ENCODE measurements at regions not wholly inside any gene's neighbourhood (a gene's known extent, or its start where the extent isn't known, plus 50 kb on each side); places are given as distances from the start of the nearest gene placed in this dataset.

DNA sequence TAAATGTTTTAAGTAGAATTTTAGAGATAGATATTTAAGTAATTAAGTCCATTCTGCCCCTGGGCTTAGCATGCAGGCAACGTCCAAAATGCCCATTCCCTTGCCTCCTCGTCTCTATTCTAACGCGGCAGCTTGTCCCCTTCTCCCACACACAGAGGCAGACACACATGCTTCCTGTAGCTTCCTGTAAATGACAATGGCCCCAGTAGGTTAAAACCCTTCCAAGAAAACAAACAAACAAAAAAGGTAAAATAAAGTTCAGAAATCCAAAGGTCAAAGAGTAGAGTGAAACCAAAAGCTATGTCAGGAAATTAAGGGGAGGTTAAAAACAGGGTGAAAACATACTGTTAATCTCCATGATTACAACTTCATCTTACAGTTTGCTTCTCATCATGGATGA is 857.6 kb downstream of the GATA3 start:
- TF ChIP-seq, protein P1, sequence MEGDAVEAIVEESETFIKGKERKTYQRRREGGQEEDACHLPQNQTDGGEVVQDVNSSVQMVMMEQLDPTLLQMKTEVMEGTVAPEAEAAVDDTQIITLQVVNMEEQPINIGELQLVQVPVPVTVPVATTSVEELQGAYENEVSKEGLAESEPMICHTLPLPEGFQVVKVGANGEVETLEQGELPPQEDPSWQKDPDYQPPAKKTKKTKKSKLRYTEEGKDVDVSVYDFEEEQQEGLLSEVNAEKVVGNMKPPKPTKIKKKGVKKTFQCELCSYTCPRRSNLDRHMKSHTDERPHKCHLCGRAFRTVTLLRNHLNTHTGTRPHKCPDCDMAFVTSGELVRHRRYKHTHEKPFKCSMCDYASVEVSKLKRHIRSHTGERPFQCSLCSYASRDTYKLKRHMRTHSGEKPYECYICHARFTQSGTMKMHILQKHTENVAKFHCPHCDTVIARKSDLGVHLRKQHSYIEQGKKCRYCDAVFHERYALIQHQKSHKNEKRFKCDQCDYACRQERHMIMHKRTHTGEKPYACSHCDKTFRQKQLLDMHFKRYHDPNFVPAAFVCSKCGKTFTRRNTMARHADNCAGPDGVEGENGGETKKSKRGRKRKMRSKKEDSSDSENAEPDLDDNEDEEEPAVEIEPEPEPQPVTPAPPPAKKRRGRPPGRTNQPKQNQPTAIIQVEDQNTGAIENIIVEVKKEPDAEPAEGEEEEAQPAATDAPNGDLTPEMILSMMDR (IDR thresholded peaks at IDR 0.05): no peak
- TF ChIP-seq POLR2A (IDR thresholded peaks at IDR 0.05) (no peak), EP300 (IDR thresholded peaks at IDR 0.05) (no peak)
